ENCODE measurements at regions not wholly inside any gene's neighbourhood (a gene's known extent, or its start where the extent isn't known, plus 50 kb on each side); places are given as distances from the start of the nearest gene placed in this dataset.

DNA sequence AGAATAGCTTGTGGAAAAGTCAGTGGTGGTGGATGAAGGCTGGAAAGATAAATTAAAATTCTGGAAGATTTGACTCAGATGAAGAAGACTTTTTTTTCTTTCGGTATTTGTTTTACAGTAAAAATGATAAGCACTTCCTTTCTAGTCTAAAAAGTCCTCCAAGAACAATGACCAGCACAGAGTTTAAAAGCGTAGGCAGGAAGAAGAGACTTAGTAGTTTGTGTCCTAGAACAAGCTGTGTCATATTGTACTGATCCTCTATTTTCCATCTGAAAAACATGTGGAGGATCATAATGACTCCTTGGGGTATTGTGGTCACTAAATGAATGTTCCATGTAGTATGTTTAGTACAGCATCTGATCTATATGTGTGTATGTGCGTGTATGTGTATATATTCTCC is 132.4 kb upstream of the FSHR start:
- no peak for TF ChIP-seq POLR2A (IDR thresholded peaks at IDR 0.05; ENCODE audit: low read depth, low read length)
- no peak for TF ChIP-seq POLR2AphosphoS5 (IDR thresholded peaks at IDR 0.05; ENCODE audit: low read depth, low read length)

All from GM12892 (cell line).